D721Med (cell line): ENCODE measurements at regions not wholly inside any gene's neighbourhood (a gene's known extent, or its start where the extent isn't known, plus 50 kb on each side); places are given as distances from the start of the nearest gene placed in this dataset.

Experiments used
- DNase-seq: peaks from one replicate; pipeline ENCODE4 v3.0.0; 2011; ENCODE audit warnings: low spot score; ENCODE audit not compliant: insufficient read length
- FAIRE-seq: peaks from 2 replicates; lab custom pipeline; 2011; peaks lifted over from hg19 to GRCh38; lab: Jason Lieb, UNC
- TF ChIP-seq, protein P1 (sequence below): IDR thresholded peaks from 2 replicates; pipeline ENCODE4 v1.5.1; 2012; ENCODE audit warnings: mild to moderate bottlenecking, control low read depth; ENCODE audit not compliant: insufficient read depth; ENCODE audit errors: missing control alignments

DNA sequence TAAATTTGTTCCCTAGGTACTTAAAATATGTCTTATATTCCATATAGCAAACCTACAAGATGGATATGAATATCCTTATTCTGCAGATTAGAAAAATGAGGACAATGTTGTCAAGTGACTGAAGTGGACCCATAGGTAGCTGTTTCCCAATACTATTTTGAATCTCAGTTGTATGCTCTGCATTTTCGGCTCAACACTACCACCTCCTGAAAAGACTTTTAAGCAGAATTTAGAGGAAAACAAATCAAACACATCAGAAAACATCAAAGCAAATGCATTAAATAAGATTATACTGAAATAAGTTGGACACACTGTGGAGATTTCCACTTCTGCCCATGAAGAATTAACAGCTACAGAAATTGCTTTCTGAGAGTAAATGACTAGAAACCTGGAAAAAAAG is 488.7 kb downstream of the TRIML1 start:
- FAIRE-seq (no peak), DNase-seq (no peak)
- TF ChIP-seq, protein P1, sequence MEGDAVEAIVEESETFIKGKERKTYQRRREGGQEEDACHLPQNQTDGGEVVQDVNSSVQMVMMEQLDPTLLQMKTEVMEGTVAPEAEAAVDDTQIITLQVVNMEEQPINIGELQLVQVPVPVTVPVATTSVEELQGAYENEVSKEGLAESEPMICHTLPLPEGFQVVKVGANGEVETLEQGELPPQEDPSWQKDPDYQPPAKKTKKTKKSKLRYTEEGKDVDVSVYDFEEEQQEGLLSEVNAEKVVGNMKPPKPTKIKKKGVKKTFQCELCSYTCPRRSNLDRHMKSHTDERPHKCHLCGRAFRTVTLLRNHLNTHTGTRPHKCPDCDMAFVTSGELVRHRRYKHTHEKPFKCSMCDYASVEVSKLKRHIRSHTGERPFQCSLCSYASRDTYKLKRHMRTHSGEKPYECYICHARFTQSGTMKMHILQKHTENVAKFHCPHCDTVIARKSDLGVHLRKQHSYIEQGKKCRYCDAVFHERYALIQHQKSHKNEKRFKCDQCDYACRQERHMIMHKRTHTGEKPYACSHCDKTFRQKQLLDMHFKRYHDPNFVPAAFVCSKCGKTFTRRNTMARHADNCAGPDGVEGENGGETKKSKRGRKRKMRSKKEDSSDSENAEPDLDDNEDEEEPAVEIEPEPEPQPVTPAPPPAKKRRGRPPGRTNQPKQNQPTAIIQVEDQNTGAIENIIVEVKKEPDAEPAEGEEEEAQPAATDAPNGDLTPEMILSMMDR = no peak

DNA sequence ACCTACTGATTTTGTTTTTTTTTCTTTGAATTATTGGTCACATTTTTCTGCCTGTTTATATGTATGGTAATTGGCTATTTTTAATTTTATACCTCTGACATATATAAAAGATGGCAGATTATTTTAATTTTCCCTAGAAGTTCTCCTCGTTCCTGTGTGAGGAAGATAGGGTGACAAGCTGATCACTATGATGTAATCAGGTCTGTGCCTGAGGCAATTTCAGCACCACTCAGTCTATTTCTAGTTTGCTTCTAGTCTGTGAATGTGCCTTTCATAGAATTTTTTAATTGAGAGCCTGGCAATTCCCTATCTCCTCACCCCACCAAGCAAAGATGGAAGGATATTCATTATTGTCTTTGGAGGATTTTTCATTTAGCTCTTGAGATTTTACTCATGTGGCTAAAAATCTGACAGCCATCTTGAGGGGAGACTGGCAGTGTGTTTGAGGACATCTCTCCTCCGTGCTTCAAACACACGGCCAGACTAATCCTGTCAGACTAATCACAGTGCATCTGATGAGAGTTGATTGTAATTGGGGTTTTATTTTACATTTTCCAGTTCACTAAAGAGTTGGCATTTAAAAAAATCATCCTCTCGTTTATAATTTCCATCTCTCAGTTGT is 500.3 kb downstream of the TRIML1 start:
- FAIRE-seq = no peak
- TF ChIP-seq, protein P1 = no peak
- no peak for DNase-seq

DNA sequence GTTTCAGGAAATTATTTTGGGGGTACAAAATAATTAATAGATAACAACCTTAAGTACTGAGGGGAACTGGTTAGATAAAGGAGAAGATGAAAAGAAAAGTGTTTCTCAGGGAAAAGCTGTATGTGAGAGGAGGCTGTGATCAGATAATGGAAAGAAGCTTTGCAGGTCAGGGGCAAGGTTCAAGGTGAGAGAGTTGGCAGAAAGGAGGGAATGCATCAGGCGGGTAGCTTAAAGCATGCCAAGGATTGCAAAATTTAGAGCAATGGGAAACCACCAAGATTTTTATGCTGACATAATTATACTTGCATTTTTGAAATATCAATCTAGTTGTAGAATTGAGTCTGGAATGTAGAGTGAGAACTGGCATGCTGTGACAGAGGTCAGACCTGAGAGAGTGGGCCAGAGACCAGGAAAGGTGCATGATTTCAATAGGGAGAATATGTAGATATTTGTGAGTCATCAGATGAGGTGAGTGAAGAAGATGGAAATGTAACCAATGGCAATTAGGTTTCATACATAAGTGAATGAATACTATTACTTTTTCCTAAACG is 508.7 kb downstream of the TRIML1 start:
- TF ChIP-seq, protein P1 = no peak
- DNase-seq (no peak), FAIRE-seq (no peak)

DNA sequence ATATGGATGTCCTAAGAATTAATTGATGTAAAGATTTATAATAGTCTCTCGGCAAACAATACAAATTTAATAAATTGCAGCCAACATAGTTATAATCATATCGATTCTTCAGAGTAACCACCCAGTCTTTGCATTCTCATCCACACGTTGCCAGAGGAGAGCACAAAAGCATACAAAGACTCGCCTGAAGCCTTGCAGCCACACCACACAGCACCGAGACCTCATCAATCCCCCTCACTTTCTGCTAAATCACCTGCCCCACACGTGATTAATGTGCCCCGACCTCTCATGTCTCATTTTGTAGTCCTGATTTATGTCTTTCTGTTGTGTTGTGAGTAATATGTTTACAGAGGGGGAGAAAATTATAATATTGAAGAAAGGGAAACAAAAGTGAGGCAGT is 510.4 kb downstream of the TRIML1 start:
- FAIRE-seq = no peak
- no peak for DNase-seq
- TF ChIP-seq, protein P1 = no peak

DNA sequence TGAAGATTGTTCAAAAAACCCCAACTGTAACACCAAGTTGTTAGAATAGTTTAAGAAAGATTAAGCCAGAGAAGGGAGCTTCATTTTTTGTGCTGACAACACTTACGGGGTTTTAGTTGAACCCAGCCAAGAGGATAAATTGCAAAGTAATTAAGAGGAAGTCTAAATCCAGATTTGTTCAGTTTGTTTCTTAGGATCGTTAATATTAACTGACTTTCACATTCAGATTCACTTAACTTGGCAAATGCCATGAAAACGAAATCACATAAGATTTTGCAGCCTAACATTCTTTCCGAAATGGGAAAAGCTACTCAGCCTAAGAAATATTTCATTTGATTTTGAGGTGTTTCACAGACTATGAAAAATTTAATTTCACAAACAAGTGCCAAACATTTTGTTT is 511.3 kb downstream of the TRIML1 start:
- FAIRE-seq (no peak), DNase-seq (no peak)
- TF ChIP-seq, protein P1 = no peak

DNA sequence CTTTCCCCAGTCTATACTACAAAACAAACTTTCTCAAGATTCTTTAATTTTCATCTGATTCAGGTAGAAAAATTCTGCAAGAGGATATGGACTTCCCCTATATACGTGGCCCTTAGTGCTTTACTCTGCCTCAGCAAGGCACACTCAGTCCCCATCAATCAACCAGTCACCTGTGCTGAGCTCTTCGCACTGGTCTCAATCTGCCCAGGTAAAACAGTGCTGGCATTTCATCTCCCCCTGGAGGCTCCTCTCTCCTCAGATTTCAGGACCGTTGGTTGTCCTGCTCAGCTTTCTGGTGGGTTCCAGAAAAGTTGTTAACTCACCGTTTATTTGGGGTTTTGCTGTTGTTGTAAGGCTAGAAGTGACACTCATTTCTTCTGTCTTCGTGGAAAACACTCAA is 518.1 kb downstream of the TRIML1 start:
- TF ChIP-seq, protein P1 = no peak
- DNase-seq (no peak), FAIRE-seq (no peak)

DNA sequence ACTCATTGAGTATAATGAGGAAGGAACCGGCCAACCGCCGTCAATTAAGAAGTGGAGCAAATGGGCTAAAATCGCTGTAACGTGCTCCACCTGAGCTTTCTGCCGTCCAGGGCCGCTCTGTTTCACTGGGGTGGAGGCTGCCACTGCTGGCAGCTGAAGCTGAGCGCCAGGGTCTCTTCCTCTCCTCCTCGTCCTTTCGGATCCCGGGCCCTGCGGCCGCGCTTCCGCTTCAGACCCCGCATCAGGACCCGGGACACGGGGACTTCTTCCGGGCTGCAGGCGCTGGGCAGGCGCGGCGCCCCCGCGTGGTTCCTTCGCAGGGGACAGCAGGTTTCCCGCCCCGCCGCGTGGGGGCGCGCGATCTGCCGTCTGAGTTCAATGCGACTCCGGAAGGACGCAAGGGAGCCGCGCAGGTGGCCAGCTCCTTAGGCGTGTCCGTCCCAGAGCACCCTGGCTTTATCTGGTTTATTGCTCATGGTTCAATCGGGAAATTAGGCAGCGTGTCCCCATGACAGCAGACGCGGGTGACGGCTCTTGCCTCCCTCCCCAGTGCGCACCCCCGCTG is 519.8 kb downstream of the TRIML1 start:
- FAIRE-seq = no peak
- TF ChIP-seq, protein P1 = no peak
- DNase-seq = no peak
